Smooth muscle cell (in vitro differentiated cells): ENCODE measurements at regions not wholly inside any gene's neighbourhood (a gene's known extent, or its start where the extent isn't known, plus 50 kb on each side); places are given as distances from the start of the nearest gene placed in this dataset.
"Not testable (repeated sequence)": the region's sequence is repeated elsewhere in the genome, so short reads cannot be mapped to it uniquely, and the experiment has no call there.

Source experiments
- DNase-seq: peaks from one replicate; lab custom pipeline; 2025; ENCODE audit not compliant: unreplicated experiment; lab: John Stamatoyannopoulos, UW
- H2AFZ ChIP-seq: fragments of 200-600 bp; sonication (generic); 2 replicates; pipeline ENCODE4 v1.6.0; 2016; ENCODE audit warnings: antibody characterized with exemption, low read depth, mild to moderate bottlenecking
- H3F3A ChIP-seq: fragments of 200-600 bp; sonication (generic); 2 replicates; pipeline ENCODE4 v1.6.0; 2017; ENCODE audit warnings: antibody characterized with exemption, low read depth
- H3K27ac ChIP-seq: fragments of 200-600 bp; sonication (generic); 2 replicates; pipeline ENCODE4 v1.5.1; 2016; ENCODE audit warnings: low read depth, mild to moderate bottlenecking
- H3K27me3 ChIP-seq: fragments of 200-600 bp; sonication (generic); 2 replicates; pipeline ENCODE4 v1.6.1; 2016; ENCODE audit warnings: low read depth, mild to moderate bottlenecking
- H3K36me3 ChIP-seq: fragments of 200-600 bp; sonication (generic); 2 replicates; pipeline ENCODE4 v1.5.1; 2016; ENCODE audit warnings: low read depth
- H3K4me1 ChIP-seq: fragments of 200-600 bp; sonication (generic); 2 replicates; pipeline ENCODE4 v1.5.1; 2016; ENCODE audit warnings: low read depth
- H3K4me2 ChIP-seq: fragments of 200-600 bp; sonication (generic); 2 replicates; pipeline ENCODE4 v1.6.0; 2016; ENCODE audit warnings: mild to moderate bottlenecking
- H3K4me3 ChIP-seq: fragments of 200-600 bp; sonication (generic); 2 replicates; pipeline ENCODE4 v1.5.1; 2016; ENCODE audit warnings: mild to moderate bottlenecking
- H3K79me2 ChIP-seq: fragments of 200-600 bp; sonication (generic); 2 replicates; pipeline ENCODE4 v1.6.0; 2016; ENCODE audit warnings: low read depth, mild to moderate bottlenecking
- H3K9ac ChIP-seq: fragments of 200-600 bp; sonication (generic); 2 replicates; pipeline ENCODE4 v1.6.0; 2016; ENCODE audit warnings: low read depth
- H3K9me3 ChIP-seq: fragments of 200-600 bp; sonication (generic); replicated peaks from 2 replicates; pipeline ENCODE4 v1.5.1; 2016; ENCODE audit warnings: low read depth
- H4K20me1 ChIP-seq: fragments of 200-600 bp; sonication (generic); 2 replicates; pipeline ENCODE4 v1.6.0; 2016; ENCODE audit warnings: low read depth
- CTCF ChIP-seq: fragments of 200-600 bp; sonication (generic); IDR thresholded peaks from 2 replicates; pipeline ENCODE4 v1.5.1; 2017; ENCODE audit warnings: borderline replicate concordance, mild to moderate bottlenecking, antibody characterized with exemption; ENCODE audit not compliant: insufficient read depth, poor library complexity, severe bottlenecking
- WGBS: methylation state at CpG from one replicate; pipeline ENCODE4 v1.1.7; 2016; ENCODE audit warnings: low lambda C conversion rate; 5-methylcytosine and 5-hydroxymethylcytosine counted together

GRCh38 chr5:103679873-103680272 lies 117.3 kb upstream of the NUDT12 start:
- 62% methylated on average over 3 of the region's 3 CpGs for WGBS
- Histone ChIP-seq H3K27ac (no peak overlapping the region), H3K9ac (no peak overlapping the region), H2AFZ (no peak overlapping the region), H3K4me2 (no peak overlapping the region), H3F3A (no peaks in the 10 kb centered on the region), H4K20me1 (no peaks in the 10 kb centered on the region), H3K9me3 (no peaks in the 10 kb centered on the region), H3K4me3 (no peak overlapping the region), H3K79me2 (no peaks in the 10 kb centered on the region), H3K4me1 (peaks cover 18% of the 10 kb centered on the region), H3K36me3 (no peaks in the 10 kb centered on the region), H3K27me3 (no peaks in the 10 kb centered on the region)
- DNase-seq: no peak
- TF ChIP-seq CTCF: no peak

GRCh38 chr5:103676198-103676597 lies 113.6 kb upstream of the NUDT12 start:
- H3K9me3 ChIP-seq, H2AFZ ChIP-seq, H3K9ac ChIP-seq, DNase-seq, H3K79me2 ChIP-seq, H3K4me3 ChIP-seq, H3K36me3 ChIP-seq, H3K27ac ChIP-seq, H3K4me2 ChIP-seq, H3F3A ChIP-seq, H3K27me3 ChIP-seq, H4K20me1 ChIP-seq: not testable (repeated sequence)
- H3K4me1 ChIP-seq: peaks cover 18% of the 10 kb centered on the region
- 46% methylated on average over 4 of the region's 5 CpGs for WGBS

GRCh38 chr5:103674739-103675138 lies 112.2 kb upstream of the NUDT12 start:
- Histone ChIP-seq H3K27me3 (no peaks in the 10 kb centered on the region), H3F3A (no peaks in the 10 kb centered on the region), H3K36me3 (no peaks in the 10 kb centered on the region), H3K4me3 (no peak overlapping the region), H3K9ac (no peak overlapping the region), H3K4me1 (peaks cover 15% of the 10 kb centered on the region), H3K79me2 (no peaks in the 10 kb centered on the region), H4K20me1 (no peaks in the 10 kb centered on the region), H3K4me2 (no peak overlapping the region), H3K9me3 (no peaks in the 10 kb centered on the region), H3K27ac (no peak overlapping the region), H2AFZ (no peak overlapping the region)
- WGBS: 87% methylated on average over 3 of the region's 3 CpGs
- no peak for DNase-seq
- no peak for TF ChIP-seq CTCF

DNA sequence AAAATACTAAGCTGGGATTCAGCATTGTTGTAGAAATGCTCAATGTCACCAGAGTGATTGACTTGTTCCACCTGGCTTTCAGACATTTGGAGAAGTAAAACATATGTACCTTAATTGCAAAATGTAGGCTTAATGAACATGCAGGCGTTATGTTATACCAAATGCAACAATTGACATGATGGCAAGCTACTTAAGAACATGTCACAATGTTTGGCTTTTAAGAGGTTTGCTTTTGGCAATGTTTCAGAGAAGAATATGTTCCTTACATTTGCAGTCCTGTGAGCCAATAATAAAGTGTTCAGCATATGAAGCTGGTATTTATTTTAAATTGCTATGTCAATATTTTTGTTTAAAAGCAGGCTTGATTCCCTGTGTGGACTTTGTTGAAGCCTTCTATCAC lies 111.7 kb upstream of the NUDT12 start:
- 90% methylated on average over 1 of the region's 1 CpG for WGBS

More for the DNA sequence above, 111.7 kb upstream of the NUDT12 start:
- no peak for DNase-seq
- Histone ChIP-seq H2AFZ (no peak overlapping the region), H3K4me3 (no peak overlapping the region), H3K4me2 (no peak overlapping the region), H3F3A (no peaks in the 10 kb centered on the region), H3K79me2 (no peaks in the 10 kb centered on the region), H4K20me1 (no peaks in the 10 kb centered on the region), H3K9me3 (no peaks in the 10 kb centered on the region), H3K36me3 (no peaks in the 10 kb centered on the region), H3K27ac (no peak overlapping the region), H3K9ac (no peak overlapping the region), H3K4me1 (peaks cover 12% of the 10 kb centered on the region), H3K27me3 (no peaks in the 10 kb centered on the region)
- TF ChIP-seq CTCF: no peak
